HepG2 (cell line): ENCODE measurements at regions not wholly inside any gene's neighbourhood (a gene's known extent, or its start where the extent isn't known, plus 50 kb on each side); places are given as distances from the start of the nearest gene placed in this dataset.

Source experiments
- ATM ChIP-seq: fragments of 450-650 bp; IDR thresholded peaks from 2 replicates; pipeline ENCODE4 v1.7.1; 2017; ENCODE audit warnings: mild to moderate bottlenecking, borderline replicate concordance
- ATRX ChIP-seq: sonication (generic); formaldehyde crosslinking; IDR thresholded peaks from 2 replicates; pipeline ENCODE4 v1.4.0; 2020; ENCODE audit warnings: missing genetic modification reagents, borderline replicate concordance
- MTF1 ChIP-seq: sonication (generic); formaldehyde crosslinking; IDR thresholded peaks from 2 replicates; pipeline ENCODE4 v1.5.0; 2020; ENCODE audit warnings: missing genetic modification reagents
- NFKBIZ ChIP-seq: IDR thresholded peaks from 2 replicates; pipeline ENCODE4 v1.6.1; 2018; ENCODE audit warnings: missing genetic modification reagents, missing compliant biosample characterization
- RARA ChIP-seq: IDR thresholded peaks from 2 replicates; pipeline ENCODE4 v1.6.1; 2016; ENCODE audit warnings: missing genetic modification reagents, missing compliant biosample characterization
- SRSF4 ChIP-seq: fragments of 200-400 bp; formaldehyde crosslinking; IDR thresholded peaks from one replicate; pipeline ENCODE4 v1.6.1; 2018; ENCODE audit warnings: mild to moderate bottlenecking, low read depth, low read length, moderate library complexity; ENCODE audit not compliant: poor library complexity, severe bottlenecking
- ZNF850 ChIP-seq: sonication (generic); formaldehyde crosslinking; conservative IDR thresholded peaks from 2 replicates; pipeline ENCODE4 v1.9.0; 2021; ENCODE audit warnings: mild to moderate bottlenecking, missing genetic modification reagents
- TF ChIP-seq, protein P1 (sequence below): sonication (generic); formaldehyde crosslinking; IDR thresholded peaks from 2 replicates; pipeline ENCODE4 v1.4.0; 2020; ENCODE audit warnings: missing genetic modification reagents, mild to moderate bottlenecking, borderline replicate concordance
- TF ChIP-seq, protein P2 (sequence below): sonication (generic); formaldehyde crosslinking; IDR thresholded peaks from 2 replicates; pipeline ENCODE4 v1.5.0; 2020; ENCODE audit warnings: mild to moderate bottlenecking, low read depth, missing genetic modification reagents, borderline replicate concordance
- TF ChIP-seq, protein P3 (sequence below): fragments of 450-650 bp; IDR thresholded peaks from 2 replicates; pipeline ENCODE4 v1.6.1; 2017; ENCODE audit warnings: mild to moderate bottlenecking
- TF ChIP-seq, protein P4 (sequence below): sonication (generic); formaldehyde crosslinking; IDR thresholded peaks from 2 replicates; pipeline ENCODE4 v1.9.0; 2022; ENCODE audit warnings: missing genetic modification reagents, mild to moderate bottlenecking, borderline replicate concordance

DNA sequence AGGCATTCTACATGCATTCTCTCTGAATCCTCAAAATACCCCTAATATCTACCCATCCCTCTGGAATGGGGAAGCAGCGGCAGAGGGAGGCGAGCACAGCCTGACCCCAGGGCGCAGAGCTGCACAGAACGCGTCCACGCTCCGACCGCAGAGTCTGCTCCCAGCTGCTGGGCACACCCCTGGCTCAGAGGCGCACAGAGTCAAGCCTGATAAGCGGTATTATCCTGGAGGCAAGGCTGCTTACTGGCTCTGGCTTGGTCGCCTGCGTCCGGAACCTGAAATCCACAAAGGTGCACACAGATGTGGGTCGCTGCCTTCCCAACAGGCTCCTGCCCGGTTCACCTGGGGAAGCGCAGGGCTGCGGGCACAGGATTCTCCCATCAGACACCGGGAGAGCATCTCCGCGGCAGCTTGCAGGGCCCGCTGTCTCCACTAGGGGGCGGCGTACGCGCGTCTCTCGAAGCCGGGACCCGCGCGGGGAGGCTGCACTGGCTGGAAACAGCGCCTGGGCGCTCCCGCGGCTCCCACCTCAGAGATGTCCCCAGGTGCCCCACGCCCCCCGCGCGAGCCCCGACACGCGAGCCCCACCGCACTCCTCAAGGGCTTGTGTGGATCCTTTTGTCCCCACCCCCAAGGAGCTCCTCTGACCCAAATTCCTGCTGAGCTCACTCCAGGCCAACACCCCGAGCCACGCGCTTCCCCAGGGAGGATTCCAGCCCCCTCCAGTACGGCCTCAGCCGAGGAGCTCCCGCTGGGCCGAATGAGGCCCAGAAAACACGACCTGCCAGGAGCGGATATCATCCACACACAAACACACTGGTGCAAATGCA lies 120.1 kb upstream of the FZD10 start (continued):
- TF ChIP-seq, protein P1, sequence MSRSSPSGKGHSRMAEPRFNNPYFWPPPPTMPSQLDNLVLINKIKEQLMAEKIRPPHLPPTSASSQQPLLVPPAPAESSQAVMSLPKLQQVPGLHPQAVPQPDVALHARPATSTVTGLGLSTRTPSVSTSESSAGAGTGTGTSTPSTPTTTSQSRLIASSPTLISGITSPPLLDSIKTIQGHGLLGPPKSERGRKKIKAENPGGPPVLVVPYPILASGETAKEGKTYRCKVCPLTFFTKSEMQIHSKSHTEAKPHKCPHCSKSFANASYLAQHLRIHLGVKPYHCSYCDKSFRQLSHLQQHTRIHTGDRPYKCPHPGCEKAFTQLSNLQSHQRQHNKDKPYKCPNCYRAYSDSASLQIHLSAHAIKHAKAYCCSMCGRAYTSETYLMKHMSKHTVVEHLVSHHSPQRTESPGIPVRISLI, result no peak
- TF ChIP-seq, protein P2, sequence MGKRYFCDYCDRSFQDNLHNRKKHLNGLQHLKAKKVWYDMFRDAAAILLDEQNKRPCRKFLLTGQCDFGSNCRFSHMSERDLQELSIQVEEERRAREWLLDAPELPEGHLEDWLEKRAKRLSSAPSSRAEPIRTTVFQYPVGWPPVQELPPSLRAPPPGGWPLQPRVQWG (CRISPR knock-in tag), result no peak
- TF ChIP-seq SRSF4 (no peak), NFKBIZ (CRISPR knock-in tag) (no peak), MTF1 (CRISPR knock-in tag) (no peak), ATRX (no peak), RARA (CRISPR knock-in tag) (no peak), ATM (no peak), ZNF850 (CRISPR knock-in tag) (no peak)
- TF ChIP-seq, protein P3, sequence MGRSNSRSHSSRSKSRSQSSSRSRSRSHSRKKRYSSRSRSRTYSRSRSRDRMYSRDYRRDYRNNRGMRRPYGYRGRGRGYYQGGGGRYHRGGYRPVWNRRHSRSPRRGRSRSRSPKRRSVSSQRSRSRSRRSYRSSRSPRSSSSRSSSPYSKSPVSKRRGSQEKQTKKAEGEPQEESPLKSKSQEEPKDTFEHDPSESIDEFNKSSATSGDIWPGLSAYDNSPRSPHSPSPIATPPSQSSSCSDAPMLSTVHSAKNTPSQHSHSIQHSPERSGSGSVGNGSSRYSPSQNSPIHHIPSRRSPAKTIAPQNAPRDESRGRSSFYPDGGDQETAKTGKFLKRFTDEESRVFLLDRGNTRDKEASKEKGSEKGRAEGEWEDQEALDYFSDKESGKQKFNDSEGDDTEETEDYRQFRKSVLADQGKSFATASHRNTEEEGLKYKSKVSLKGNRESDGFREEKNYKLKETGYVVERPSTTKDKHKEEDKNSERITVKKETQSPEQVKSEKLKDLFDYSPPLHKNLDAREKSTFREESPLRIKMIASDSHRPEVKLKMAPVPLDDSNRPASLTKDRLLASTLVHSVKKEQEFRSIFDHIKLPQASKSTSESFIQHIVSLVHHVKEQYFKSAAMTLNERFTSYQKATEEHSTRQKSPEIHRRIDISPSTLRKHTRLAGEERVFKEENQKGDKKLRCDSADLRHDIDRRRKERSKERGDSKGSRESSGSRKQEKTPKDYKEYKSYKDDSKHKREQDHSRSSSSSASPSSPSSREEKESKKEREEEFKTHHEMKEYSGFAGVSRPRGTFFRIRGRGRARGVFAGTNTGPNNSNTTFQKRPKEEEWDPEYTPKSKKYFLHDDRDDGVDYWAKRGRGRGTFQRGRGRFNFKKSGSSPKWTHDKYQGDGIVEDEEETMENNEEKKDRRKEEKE, result no peak
- TF ChIP-seq, protein P4, sequence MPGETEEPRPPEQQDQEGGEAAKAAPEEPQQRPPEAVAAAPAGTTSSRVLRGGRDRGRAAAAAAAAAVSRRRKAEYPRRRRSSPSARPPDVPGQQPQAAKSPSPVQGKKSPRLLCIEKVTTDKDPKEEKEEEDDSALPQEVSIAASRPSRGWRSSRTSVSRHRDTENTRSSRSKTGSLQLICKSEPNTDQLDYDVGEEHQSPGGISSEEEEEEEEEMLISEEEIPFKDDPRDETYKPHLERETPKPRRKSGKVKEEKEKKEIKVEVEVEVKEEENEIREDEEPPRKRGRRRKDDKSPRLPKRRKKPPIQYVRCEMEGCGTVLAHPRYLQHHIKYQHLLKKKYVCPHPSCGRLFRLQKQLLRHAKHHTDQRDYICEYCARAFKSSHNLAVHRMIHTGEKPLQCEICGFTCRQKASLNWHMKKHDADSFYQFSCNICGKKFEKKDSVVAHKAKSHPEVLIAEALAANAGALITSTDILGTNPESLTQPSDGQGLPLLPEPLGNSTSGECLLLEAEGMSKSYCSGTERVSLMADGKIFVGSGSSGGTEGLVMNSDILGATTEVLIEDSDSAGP, result peak; percentile 27; the same call in 1 of the 2 replicates
